ENCODE measurements at regions not wholly inside any gene's neighbourhood (a gene's known extent, or its start where the extent isn't known, plus 50 kb on each side); places are given as distances from the start of the nearest gene placed in this dataset.

DNA sequence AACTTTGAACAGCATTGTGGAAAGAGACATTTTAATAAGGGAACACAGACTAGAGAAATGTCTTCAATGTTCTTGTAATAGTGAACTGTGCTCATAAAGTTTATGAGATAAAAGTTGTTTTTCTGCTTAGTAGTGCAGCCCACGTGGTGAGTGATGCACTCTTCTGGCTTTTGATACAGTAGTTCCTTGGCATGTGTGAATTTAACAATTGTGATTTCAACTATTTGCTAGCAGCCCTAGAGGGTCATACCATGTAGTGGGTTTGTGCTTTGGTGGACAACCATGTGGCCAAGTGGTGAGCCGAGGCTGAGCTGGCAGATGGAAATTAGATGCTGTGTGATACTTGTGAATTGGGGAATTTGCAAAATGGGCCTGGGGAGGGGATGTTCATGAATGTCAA is 116.2 kb upstream of the SLC4A4 start:
- TF ChIP-seq, protein P1, sequence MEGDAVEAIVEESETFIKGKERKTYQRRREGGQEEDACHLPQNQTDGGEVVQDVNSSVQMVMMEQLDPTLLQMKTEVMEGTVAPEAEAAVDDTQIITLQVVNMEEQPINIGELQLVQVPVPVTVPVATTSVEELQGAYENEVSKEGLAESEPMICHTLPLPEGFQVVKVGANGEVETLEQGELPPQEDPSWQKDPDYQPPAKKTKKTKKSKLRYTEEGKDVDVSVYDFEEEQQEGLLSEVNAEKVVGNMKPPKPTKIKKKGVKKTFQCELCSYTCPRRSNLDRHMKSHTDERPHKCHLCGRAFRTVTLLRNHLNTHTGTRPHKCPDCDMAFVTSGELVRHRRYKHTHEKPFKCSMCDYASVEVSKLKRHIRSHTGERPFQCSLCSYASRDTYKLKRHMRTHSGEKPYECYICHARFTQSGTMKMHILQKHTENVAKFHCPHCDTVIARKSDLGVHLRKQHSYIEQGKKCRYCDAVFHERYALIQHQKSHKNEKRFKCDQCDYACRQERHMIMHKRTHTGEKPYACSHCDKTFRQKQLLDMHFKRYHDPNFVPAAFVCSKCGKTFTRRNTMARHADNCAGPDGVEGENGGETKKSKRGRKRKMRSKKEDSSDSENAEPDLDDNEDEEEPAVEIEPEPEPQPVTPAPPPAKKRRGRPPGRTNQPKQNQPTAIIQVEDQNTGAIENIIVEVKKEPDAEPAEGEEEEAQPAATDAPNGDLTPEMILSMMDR (IDR thresholded peaks at IDR 0.05): no peak
- no peak for TF ChIP-seq POLR2A (IDR thresholded peaks at IDR 0.05)
